Activated CD4-positive, alpha-beta T cell treated with anti-CD3 and anti-CD28 coated beads, Interleukin-2, amount 10 ng/mL, durations not matched to agents 24 days and 14 days (primary cell): ENCODE measurements at regions not wholly inside any gene's neighbourhood (a gene's known extent, or its start where the extent isn't known, plus 50 kb on each side); places are given as distances from the start of the nearest gene placed in this dataset.

Experiments used
- DNase-seq: peaks from one replicate; pipeline ENCODE4 v3.0.0; 2022
- H3K27ac Mint-ChIP-seq: one replicate; pipeline ENCODE4 v1.8.0; 2022; ENCODE audit warnings: mild to moderate bottlenecking, mixed read lengths
- H3K27me3 Mint-ChIP-seq: one replicate; pipeline ENCODE4 v1.8.0; 2022; ENCODE audit warnings: mixed read lengths
- H3K36me3 Mint-ChIP-seq: one replicate; pipeline ENCODE4 v1.8.0; 2022; ENCODE audit warnings: low read depth, mild to moderate bottlenecking, mixed read lengths
- H3K4me1 Mint-ChIP-seq: one replicate; pipeline ENCODE4 v1.8.0; 2021; ENCODE audit warnings: mixed read lengths
- H3K4me3 Mint-ChIP-seq: one replicate; pipeline ENCODE4 v1.8.0; 2022; ENCODE audit warnings: mild to moderate bottlenecking, moderate library complexity, mixed read lengths
- H3K9me3 Mint-ChIP-seq: one replicate; pipeline ENCODE4 v1.8.0; 2021; ENCODE audit warnings: mixed read lengths
- intact Hi-C: fragments of 100-400 bp; cut with micrococcal nuclease; formaldehyde crosslinking; loops from one replicate; pipeline ENCODE4 v1.15.1; 2023

GRCh38 chr3:102761766-102762165 is 327.0 kb downstream of the ZPLD1 start:
- Mint-ChIP-seq H3K36me3 (no peaks in the 10 kb centered on the region), H3K4me1 (no peaks in the 10 kb centered on the region), H3K27me3 (no peaks in the 10 kb centered on the region), H3K27ac (no peak overlapping the region), H3K9me3 (no peaks in the 10 kb centered on the region), H3K4me3 (no peak overlapping the region)
- intact Hi-C loops, result no loop called here
- no peak for DNase-seq

DNA sequence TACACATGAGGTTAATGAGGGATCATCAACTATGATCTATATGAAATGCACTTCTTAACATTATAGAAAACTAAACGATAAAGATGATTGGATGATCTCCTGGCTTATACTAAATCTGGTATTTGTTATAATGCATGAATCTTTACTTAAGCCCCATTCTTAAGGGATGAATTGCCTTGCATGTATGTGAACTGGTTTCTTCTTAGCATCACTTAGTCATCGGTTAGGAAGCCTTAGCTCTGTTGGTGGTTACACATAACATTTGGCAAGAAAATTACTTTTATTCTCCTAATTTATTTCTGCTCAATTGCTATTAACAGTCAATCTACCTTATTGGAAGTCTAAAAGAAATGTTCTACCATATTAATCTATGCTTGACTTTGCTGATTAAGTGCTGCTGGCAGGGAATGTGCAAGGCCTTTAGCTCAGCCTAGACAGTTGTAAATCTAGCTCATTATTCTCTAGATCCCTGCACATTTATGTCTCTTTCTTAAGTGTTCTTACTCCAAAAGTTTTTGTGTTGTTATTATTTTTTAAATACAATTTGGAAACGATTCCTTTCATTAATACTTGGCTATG is 356.0 kb downstream of the ZPLD1 start:
- Mint-ChIP-seq H3K4me3 (no peak overlapping the region), H3K27ac (no peak overlapping the region), H3K9me3 (no peaks in the 10 kb centered on the region), H3K27me3 (no peaks in the 10 kb centered on the region), H3K4me1 (no peaks in the 10 kb centered on the region), H3K36me3 (no peaks in the 10 kb centered on the region)
- intact Hi-C loops, result no loop called here
- no peak for DNase-seq

- Mint-ChIP-seq H3K36me3 (no peaks in the 10 kb centered on the region), H3K4me3 (no peak overlapping the region), H3K4me1 (no peaks in the 10 kb centered on the region), H3K27ac (no peak overlapping the region), H3K9me3 (no peaks in the 10 kb centered on the region), H3K27me3 (no peaks in the 10 kb centered on the region)
- intact Hi-C loops, result no loop called here
- no peak for DNase-seq
Observed at GRCh38 chr3:102791641-102792589, 357.1 kb downstream of the ZPLD1 start.

DNA sequence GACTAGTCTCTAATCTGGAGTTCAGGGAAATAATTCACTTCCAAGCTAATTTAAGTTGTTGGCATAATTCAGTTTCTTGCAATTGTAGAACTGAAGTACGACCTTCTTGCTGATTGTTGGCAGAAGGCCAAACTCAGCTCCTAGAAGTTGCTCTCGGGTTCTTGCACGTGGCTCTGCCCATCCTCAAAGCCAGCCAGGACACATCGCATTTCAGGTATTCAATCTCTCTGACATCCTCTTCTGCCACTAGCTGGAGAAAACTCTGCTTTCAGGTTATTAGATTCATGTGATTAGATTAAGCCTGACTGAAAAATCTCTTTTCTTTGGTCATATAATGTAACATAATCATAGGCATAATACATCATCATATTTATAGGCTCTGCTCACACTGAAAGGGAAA is 362.0 kb downstream of the ZPLD1 start:
- intact Hi-C loops, result no loop called here
- H3K4me1 Mint-ChIP-seq, result no peaks in the 10 kb centered on the region
- H3K27ac Mint-ChIP-seq, result no peak overlapping the region
- no peak for DNase-seq
- H3K4me3 Mint-ChIP-seq, result no peak overlapping the region
- H3K36me3 Mint-ChIP-seq, result no peaks in the 10 kb centered on the region
- H3K9me3 Mint-ChIP-seq, result no peaks in the 10 kb centered on the region
- no peaks in the 10 kb centered on the region for H3K27me3 Mint-ChIP-seq

GRCh38 chr3:102802819-102803420 is 368.1 kb downstream of the ZPLD1 start:
- intact Hi-C loops, result no loop called here
- H3K27me3 Mint-ChIP-seq, result no peaks in the 10 kb centered on the region
- no peak for DNase-seq
- H3K36me3 Mint-ChIP-seq, result no peaks in the 10 kb centered on the region
- no peaks in the 10 kb centered on the region for H3K9me3 Mint-ChIP-seq
- no peaks in the 10 kb centered on the region for H3K4me1 Mint-ChIP-seq
- no peak overlapping the region for H3K27ac Mint-ChIP-seq
- no peak overlapping the region for H3K4me3 Mint-ChIP-seq

DNA sequence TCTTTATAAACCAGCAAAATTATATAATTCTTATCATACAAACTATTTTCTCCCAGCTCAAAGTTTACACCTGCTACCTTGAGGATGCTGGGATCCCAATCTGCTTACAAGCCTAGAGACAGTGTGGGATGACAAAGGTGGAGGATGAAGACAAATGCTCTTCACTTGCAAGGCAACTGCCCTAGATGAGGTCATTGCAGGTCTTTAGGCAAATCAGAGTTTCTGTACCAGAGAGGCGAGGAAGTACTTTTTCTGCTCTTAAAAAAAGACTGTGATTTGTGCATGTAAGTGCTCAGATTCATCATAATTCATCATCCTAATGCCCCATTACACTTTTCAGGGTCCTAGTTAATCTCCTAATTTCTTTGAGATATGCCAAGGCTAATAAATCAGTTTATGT is 376.1 kb downstream of the ZPLD1 start:
- H3K36me3 Mint-ChIP-seq, result no peaks in the 10 kb centered on the region
- no peaks in the 10 kb centered on the region for H3K9me3 Mint-ChIP-seq
- H3K4me3 Mint-ChIP-seq, result no peak overlapping the region
- DNase-seq, result no peak
- no peaks in the 10 kb centered on the region for H3K4me1 Mint-ChIP-seq
- H3K27me3 Mint-ChIP-seq, result no peaks in the 10 kb centered on the region
- intact Hi-C loops, result no loop called here
- H3K27ac Mint-ChIP-seq, result no peak overlapping the region

DNA sequence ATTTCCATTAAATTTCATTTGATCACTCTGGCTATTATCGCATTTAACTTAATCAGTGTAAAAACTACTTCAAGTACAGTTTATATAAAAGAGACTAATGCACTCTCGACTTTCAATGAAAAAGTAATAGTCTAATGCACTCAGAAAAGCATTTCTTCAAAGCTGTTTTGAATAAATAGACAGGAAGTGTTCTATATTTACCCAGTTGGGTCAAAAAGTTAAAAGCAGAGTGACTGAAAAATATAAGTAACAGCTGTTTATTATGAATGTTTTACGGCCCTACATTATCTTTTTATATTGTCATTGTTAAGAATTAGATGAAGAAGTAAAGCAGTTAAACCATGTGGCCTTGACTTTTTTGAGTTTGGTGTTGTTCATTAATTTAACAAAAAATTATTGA is 391.8 kb downstream of the ZPLD1 start:
- no peak overlapping the region for H3K27ac Mint-ChIP-seq
- no peaks in the 10 kb centered on the region for H3K27me3 Mint-ChIP-seq
- no peaks in the 10 kb centered on the region for H3K36me3 Mint-ChIP-seq
- H3K9me3 Mint-ChIP-seq, result no peaks in the 10 kb centered on the region
- no peak overlapping the region for H3K4me3 Mint-ChIP-seq
- no peak for DNase-seq
- intact Hi-C loops, result no loop called here
- H3K4me1 Mint-ChIP-seq, result no peaks in the 10 kb centered on the region

DNA sequence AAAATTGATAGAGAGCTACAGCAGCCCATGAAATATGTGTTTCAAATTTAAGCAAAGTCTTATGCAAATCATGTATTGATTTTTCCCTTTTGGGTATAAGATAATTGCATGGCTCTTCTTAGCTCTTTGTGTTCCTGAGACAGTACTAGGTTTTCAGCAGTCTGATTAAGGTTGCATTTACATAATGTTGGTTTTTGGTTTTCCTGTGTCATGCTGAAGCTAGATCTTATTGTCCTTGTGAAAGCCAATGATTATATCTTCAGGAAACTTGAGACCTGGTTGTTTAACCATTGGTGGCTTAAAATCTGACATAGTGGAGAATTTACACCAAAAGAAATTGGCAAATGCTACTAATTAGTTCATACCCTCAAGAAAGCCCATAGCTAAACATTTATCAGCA is 392.6 kb downstream of the ZPLD1 start:
- Mint-ChIP-seq H3K9me3 (no peaks in the 10 kb centered on the region), H3K27me3 (no peaks in the 10 kb centered on the region), H3K27ac (no peak overlapping the region), H3K4me3 (no peak overlapping the region), H3K4me1 (no peaks in the 10 kb centered on the region), H3K36me3 (no peaks in the 10 kb centered on the region)
- DNase-seq, result no peak
- intact Hi-C loops, result no loop called here

DNA sequence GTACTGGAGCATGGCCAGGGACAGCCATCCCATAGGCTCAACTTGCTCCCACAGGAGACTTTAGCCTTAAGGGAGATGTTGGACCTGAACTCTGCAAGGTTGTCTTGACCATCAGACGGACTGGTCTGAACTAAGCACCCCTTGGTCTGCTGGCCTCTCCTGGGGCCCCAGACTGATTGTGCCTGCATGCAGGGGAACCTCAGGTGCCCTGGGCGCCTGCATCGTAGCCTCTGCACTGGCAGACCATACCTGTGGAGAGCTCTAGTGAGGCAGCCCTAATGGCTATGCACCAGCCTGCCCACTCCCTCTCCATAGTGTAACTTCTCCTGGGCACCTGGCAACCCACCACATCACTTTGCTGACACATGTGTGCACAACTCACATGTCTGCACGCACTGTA is 395.6 kb downstream of the ZPLD1 start:
- Mint-ChIP-seq H3K36me3 (no peaks in the 10 kb centered on the region), H3K9me3 (no peaks in the 10 kb centered on the region), H3K27me3 (no peaks in the 10 kb centered on the region), H3K4me3 (no peak overlapping the region), H3K27ac (no peak overlapping the region), H3K4me1 (no peaks in the 10 kb centered on the region)
- no peak for DNase-seq
- intact Hi-C loops, result no loop called here

GRCh38 chr3:102841866-102842265 is 407.1 kb downstream of the ZPLD1 start:
- no peaks in the 10 kb centered on the region for H3K27me3 Mint-ChIP-seq
- intact Hi-C loops, result no loop called here
- H3K4me3 Mint-ChIP-seq, result no peak overlapping the region
- peaks cover 4% of the 10 kb centered on the region for H3K9me3 Mint-ChIP-seq
- no peak overlapping the region for H3K27ac Mint-ChIP-seq
- no peaks in the 10 kb centered on the region for H3K36me3 Mint-ChIP-seq
- no peaks in the 10 kb centered on the region for H3K4me1 Mint-ChIP-seq
- DNase-seq, result no peak

DNA sequence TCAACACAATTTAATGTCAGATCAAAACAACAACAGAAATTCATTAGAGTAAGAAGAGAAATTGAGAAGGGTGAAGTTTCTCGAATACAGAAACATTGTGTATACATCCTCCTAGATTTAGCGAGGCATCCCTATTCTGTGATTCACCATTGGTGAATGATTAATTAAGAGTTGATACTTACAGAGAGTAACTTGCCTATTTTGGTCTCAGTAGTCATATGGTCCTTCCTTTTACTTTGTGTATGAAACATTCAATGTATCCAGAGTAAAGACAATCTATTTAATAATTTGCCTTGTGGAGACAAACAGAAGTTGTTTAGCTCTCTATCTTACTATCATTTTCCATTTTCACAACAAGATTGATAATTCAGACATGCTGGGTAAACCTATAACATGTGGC is 432.0 kb downstream of the ZPLD1 start:
- H3K9me3 Mint-ChIP-seq, result no peaks in the 10 kb centered on the region
- H3K4me1 Mint-ChIP-seq, result no peaks in the 10 kb centered on the region
- H3K36me3 Mint-ChIP-seq, result no peaks in the 10 kb centered on the region
- H3K27me3 Mint-ChIP-seq, result no peaks in the 10 kb centered on the region
- intact Hi-C loops, result no loop called here
- no peak overlapping the region for H3K27ac Mint-ChIP-seq
- no peak overlapping the region for H3K4me3 Mint-ChIP-seq
- DNase-seq, result no peak

DNA sequence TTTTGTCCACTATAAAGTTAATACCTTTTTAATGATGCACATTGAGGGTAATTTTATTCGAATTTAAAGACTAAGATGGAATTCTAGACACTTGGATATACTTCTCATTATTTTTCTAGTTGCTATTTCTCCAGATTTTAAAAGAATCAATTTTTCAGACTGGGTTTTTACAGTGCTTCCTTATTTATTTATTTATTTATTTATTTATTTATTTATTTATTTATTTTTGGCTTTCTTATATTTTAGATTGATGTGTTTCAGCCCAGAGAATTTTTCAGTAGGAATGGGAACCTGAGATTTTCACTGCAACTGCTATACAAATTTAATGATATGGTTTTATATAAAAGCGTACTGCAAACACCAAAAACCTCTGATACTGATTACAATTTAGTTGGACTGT is 448.7 kb downstream of the ZPLD1 start:
- H3K36me3 Mint-ChIP-seq, result no peaks in the 10 kb centered on the region
- no peak for DNase-seq
- intact Hi-C loops, result no loop called here

GRCh38 chr3:102885289-102885688 is 450.5 kb downstream of the ZPLD1 start:
- H3K4me1 Mint-ChIP-seq, result no peaks in the 10 kb centered on the region
- no peaks in the 10 kb centered on the region for H3K9me3 Mint-ChIP-seq
- H3K4me3 Mint-ChIP-seq, result no peak overlapping the region
- H3K36me3 Mint-ChIP-seq, result no peaks in the 10 kb centered on the region
- H3K27ac Mint-ChIP-seq, result no peak overlapping the region
- H3K27me3 Mint-ChIP-seq, result no peaks in the 10 kb centered on the region
- DNase-seq, result no peak
- intact Hi-C loops, result no loop called here

More for the DNA sequence above, 448.7 kb downstream of the ZPLD1 start:
- no peak overlapping the region for H3K4me3 Mint-ChIP-seq
- H3K4me1 Mint-ChIP-seq, result no peaks in the 10 kb centered on the region
- no peak overlapping the region for H3K27ac Mint-ChIP-seq
- H3K27me3 Mint-ChIP-seq, result no peaks in the 10 kb centered on the region
- H3K9me3 Mint-ChIP-seq, result no peaks in the 10 kb centered on the region

- no peak for DNase-seq
- Mint-ChIP-seq H3K36me3 (no peaks in the 10 kb centered on the region), H3K27me3 (no peaks in the 10 kb centered on the region), H3K4me1 (no peaks in the 10 kb centered on the region), H3K27ac (no peak overlapping the region), H3K9me3 (no peaks in the 10 kb centered on the region), H3K4me3 (no peak overlapping the region)
- intact Hi-C loops, result no loop called here
Observed at GRCh38 chr3:102887431-102887830, 452.6 kb downstream of the ZPLD1 start.
